HCT116 (cell line): ENCODE measurements at regions not wholly inside any gene's neighbourhood (a gene's known extent, or its start where the extent isn't known, plus 50 kb on each side); places are given as distances from the start of the nearest gene placed in this dataset.

Experiments used
- ATAC-seq: fragments of 200-7000 bp; cut with Tn5 transposase; 2 replicates; pipeline ENCODE4 v1.9.1; 2020; ENCODE audit warnings: mild to moderate bottlenecking, moderate library complexity
- BruUV-seq: library from RNA; stranded (reverse); fragments of 400-500 nt; replicated peaks from 2 replicates; lab custom pipeline; 2021; lab: Mats Ljungman, UMichigan
- CTCF ChIA-PET: fragments of 300-600 bp; sonication (Branson Sonifier 250); formaldehyde crosslinking; loops from one replicate; lab custom pipeline; 2021; ENCODE audit warnings: antibody characterized with exemption; lab: Charles Lee
- POLR2A ChIA-PET: fragments of 300-600, 350-600 bp; sonication (Branson Sonifier 250); formaldehyde crosslinking; loops from one replicate; lab custom pipeline; 2021; ENCODE audit warnings: antibody characterized with exemption; lab: Charles Lee
- RAD21 ChIA-PET, 2 experiments: fragments of 300-600 bp; sonication (Branson Sonifier 250); formaldehyde crosslinking; loops; one replicate each; lab custom pipeline; 2023; ENCODE audit warnings: low total read pairs in 2 of 2; ENCODE audit not compliant: uncharacterized antibody in 2 of 2, unreplicated experiment in 2 of 2, low non-redundant PET in 1 of 2; lab: Charles Lee
- DNase-seq: peaks from one replicate; pipeline ENCODE4 v3.0.0-alpha.2; 2010; ENCODE audit warnings: low read depth, low spot score
- H2AFZ ChIP-seq: fragments of 200-600 bp; shearing (Covaris generic), sonication (generic); 2 replicates; pipeline ENCODE4 v1.6.1; 2017; ENCODE audit warnings: low read depth, mixed run types, mixed read lengths, antibody characterized with exemption, low read length; ENCODE audit not compliant: poor library complexity, severe bottlenecking
- H3K27ac ChIP-seq: 2 replicates; pipeline ENCODE4 v1.5.1; 2012; ENCODE audit warnings: low read depth, low read length
- H3K27me3 ChIP-seq: fragments of 200-600 bp; sonication (generic); 2 replicates; pipeline ENCODE4 v1.6.1; 2016; ENCODE audit warnings: mixed run types, low read length, mixed read lengths; ENCODE audit not compliant: insufficient read depth
- H3K36me3 ChIP-seq, 2 experiments: fragments of 200-500 bp in 1 of 2; fragments of 200-600 bp in 1 of 2; sonication (Bioruptor generic) in 1 of 2; sonication (generic) in 1 of 2; 2 replicates each; pipeline versions ENCODE4 v1.5.1 to v1.6.1; 2014 to 2016; ENCODE audit warnings: low read length in 2 of 2, inconsistent platforms in 1 of 2, mixed read lengths in 1 of 2, mixed run types in 1 of 2; ENCODE audit not compliant: insufficient read depth in 2 of 2, control insufficient read depth in 1 of 2
- H3K4me1 ChIP-seq, 2 experiments: fragments of 200-600 bp in 1 of 2; sonication (generic) in 1 of 2; 2 replicates each; pipeline versions ENCODE4 v1.5.1 to v1.6.1; 2012 to 2017; ENCODE audit warnings: low read length in 2 of 2, inconsistent platforms in 1 of 2, mild to moderate bottlenecking in 1 of 2, mixed read lengths in 1 of 2, mixed run types in 1 of 2, moderate library complexity in 1 of 2; ENCODE audit not compliant: insufficient read depth in 2 of 2, control insufficient read depth in 1 of 2
- H3K4me2 ChIP-seq: fragments of 200-600 bp; sonication (generic); 2 replicates; pipeline ENCODE4 v1.6.1; 2017; ENCODE audit warnings: mixed run types, low read length, mixed read lengths
- H3K4me3 ChIP-seq, 2 experiments: fragments of 200-600 bp in 1 of 2; sonication (generic) in 1 of 2; replicated peaks in 1 of 2; 2 replicates each; pipeline ENCODE4 v1.5.1; 2011 to 2016; ENCODE audit warnings: low read length in 2 of 2, control low read depth in 1 of 2, low read depth in 1 of 2, mild to moderate bottlenecking in 1 of 2, mixed read lengths in 1 of 2, mixed run types in 1 of 2
- H3K79me2 ChIP-seq: fragments of 200-600 bp; sonication (generic); 2 replicates; pipeline ENCODE4 v1.6.1; 2017; ENCODE audit warnings: mild to moderate bottlenecking, mixed run types, low read length, moderate library complexity, mixed read lengths; ENCODE audit not compliant: insufficient read depth
- H3K9ac ChIP-seq: fragments of 200-600 bp; sonication (generic); 2 replicates; pipeline ENCODE4 v1.6.1; 2016; ENCODE audit warnings: low read length, mixed read lengths
- H3K9me2 ChIP-seq: fragments of 200-600 bp; sonication (generic), shearing (Covaris generic); 2 replicates; pipeline ENCODE4 v1.6.1; 2017; ENCODE audit warnings: mixed run types, mild to moderate bottlenecking, moderate library complexity; ENCODE audit not compliant: insufficient read depth
- H3K9me3 ChIP-seq, 2 experiments: fragments of 200-500 bp in 1 of 2; fragments of 200-600 bp in 1 of 2; sonication (Bioruptor generic) in 1 of 2; sonication (generic) in 1 of 2; 2 replicates each; pipeline ENCODE4 v1.6.1; 2014 to 2017; ENCODE audit warnings: low read length in 2 of 2, mixed read lengths in 2 of 2, inconsistent platforms in 1 of 2, low read depth in 1 of 2, mild to moderate bottlenecking in 1 of 2, mixed run types in 1 of 2, moderate library complexity in 1 of 2; ENCODE audit not compliant: control insufficient read depth in 1 of 2, insufficient read depth in 1 of 2
- H4K20me1 ChIP-seq: fragments of 200-600 bp; sonication (generic), shearing (Covaris generic); 2 replicates; pipeline ENCODE4 v1.6.1; 2017; ENCODE audit warnings: mixed run types, mild to moderate bottlenecking, moderate library complexity; ENCODE audit not compliant: insufficient read depth
- ATF3 ChIP-seq: IDR thresholded peaks from 2 replicates; pipeline ENCODE4 v1.6.1; 2012
- CEBPB ChIP-seq: IDR thresholded peaks from 2 replicates; pipeline ENCODE4 v1.6.1; 2012; ENCODE audit warnings: low read depth
- EGR1 ChIP-seq: IDR thresholded peaks from 2 replicates; pipeline ENCODE4 v1.6.1; 2012; ENCODE audit warnings: low read depth
- ELF1 ChIP-seq: IDR thresholded peaks from 2 replicates; pipeline ENCODE4 v1.6.1; 2012; ENCODE audit warnings: low read depth, borderline replicate concordance
- EZH2phosphoT487 ChIP-seq: fragments of 200-600 bp; IDR thresholded peaks from 2 replicates; pipeline ENCODE4 v1.6.1; 2018; ENCODE audit warnings: antibody characterized with exemption, borderline replicate concordance
- FOSL1 ChIP-seq: IDR thresholded peaks from 2 replicates; pipeline ENCODE4 v1.6.1; 2012; ENCODE audit warnings: low read depth
- JUND ChIP-seq: IDR thresholded peaks from 2 replicates; pipeline ENCODE4 v1.6.1; 2012
- POLR2AphosphoS5 ChIP-seq: IDR thresholded peaks from 2 replicates; pipeline ENCODE4 v1.6.1; 2011; ENCODE audit warnings: mild to moderate bottlenecking, low read depth, low read length, moderate library complexity
- RAD21 ChIP-seq: IDR thresholded peaks from 2 replicates; pipeline ENCODE4 v1.6.1; 2012; ENCODE audit warnings: low read depth, mild to moderate bottlenecking
- SRF ChIP-seq: IDR thresholded peaks from 2 replicates; pipeline ENCODE4 v1.6.1; 2012; ENCODE audit warnings: low read depth
- YY1 ChIP-seq: IDR thresholded peaks from 2 replicates; pipeline ENCODE4 v1.6.1; 2011; ENCODE audit warnings: low read length, low read depth, moderate library complexity, mild to moderate bottlenecking; ENCODE audit not compliant: insufficient replicate concordance; ENCODE audit errors: extremely low read depth
- ZFX ChIP-seq: fragments of 450-650 bp; IDR thresholded peaks from 2 replicates; pipeline ENCODE4 v1.6.1; 2017
- ZNF274 ChIP-seq: fragments of 200-500 bp; sonication (Bioruptor generic); IDR thresholded peaks from 2 replicates; pipeline ENCODE4 v1.6.1; 2014; ENCODE audit warnings: mild to moderate bottlenecking, low read depth, low read length, inconsistent platforms
- intact Hi-C: fragments of 100-400 bp; cut with micrococcal nuclease; formaldehyde crosslinking; loops from 2 replicates; pipeline ENCODE4 v1.10.0; 2022
- TF ChIP-seq, protein P1 (sequence below): IDR thresholded peaks from 2 replicates; pipeline ENCODE4 v1.6.1; 2011; ENCODE audit warnings: mild to moderate bottlenecking, low read length, moderate library complexity; ENCODE audit not compliant: insufficient replicate concordance; ENCODE audit errors: extremely low read depth
- TF ChIP-seq, protein P2 (sequence below): IDR thresholded peaks from 2 replicates; pipeline ENCODE4 v1.6.1; 2012

- DNase-seq (no peak), ATAC-seq (no peak)
- H3K4me2 ChIP-seq: no peak overlapping the region
- H3K9ac ChIP-seq: no peak overlapping the region
- H3K9me3 ChIP-seq: peaks cover 6 to 12% of the 10 kb centered on the region in 2 experiments; a peak in 3 of 4 replicates
- no peaks in the 10 kb centered on the region for H3K9me2 ChIP-seq
- intact Hi-C loops: no loop called here
- no peaks in the 10 kb centered on the region for H3K4me1 ChIP-seq
- no peaks in the 10 kb centered on the region for H3K27me3 ChIP-seq
- TF ChIP-seq FOSL1 (no peak), ATF3 (no peak), JUND (no peak), RAD21 (no peak), EZH2phosphoT487 (no peak), ZFX (no peak), ZNF274 (no peak), YY1 (no peak), SRF (no peak), EGR1 (no peak), CEBPB (no peak), POLR2AphosphoS5 (no peak), ELF1 (no peak)
- TF ChIP-seq, protein P1, sequence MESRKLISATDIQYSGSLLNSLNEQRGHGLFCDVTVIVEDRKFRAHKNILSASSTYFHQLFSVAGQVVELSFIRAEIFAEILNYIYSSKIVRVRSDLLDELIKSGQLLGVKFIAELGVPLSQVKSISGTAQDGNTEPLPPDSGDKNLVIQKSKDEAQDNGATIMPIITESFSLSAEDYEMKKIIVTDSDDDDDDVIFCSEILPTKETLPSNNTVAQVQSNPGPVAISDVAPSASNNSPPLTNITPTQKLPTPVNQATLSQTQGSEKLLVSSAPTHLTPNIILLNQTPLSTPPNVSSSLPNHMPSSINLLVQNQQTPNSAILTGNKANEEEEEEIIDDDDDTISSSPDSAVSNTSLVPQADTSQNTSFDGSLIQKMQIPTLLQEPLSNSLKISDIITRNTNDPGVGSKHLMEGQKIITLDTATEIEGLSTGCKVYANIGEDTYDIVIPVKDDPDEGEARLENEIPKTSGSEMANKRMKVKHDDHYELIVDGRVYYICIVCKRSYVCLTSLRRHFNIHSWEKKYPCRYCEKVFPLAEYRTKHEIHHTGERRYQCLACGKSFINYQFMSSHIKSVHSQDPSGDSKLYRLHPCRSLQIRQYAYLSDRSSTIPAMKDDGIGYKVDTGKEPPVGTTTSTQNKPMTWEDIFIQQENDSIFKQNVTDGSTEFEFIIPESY: no peak
- TF ChIP-seq, protein P2, sequence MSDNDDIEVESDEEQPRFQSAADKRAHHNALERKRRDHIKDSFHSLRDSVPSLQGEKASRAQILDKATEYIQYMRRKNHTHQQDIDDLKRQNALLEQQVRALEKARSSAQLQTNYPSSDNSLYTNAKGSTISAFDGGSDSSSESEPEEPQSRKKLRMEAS: no peak
- no peak overlapping the region for H3K27ac ChIP-seq
- POLR2A ChIA-PET: no interaction called here
- no peaks in the 10 kb centered on the region for H3K79me2 ChIP-seq
- no peak overlapping the region for H2AFZ ChIP-seq
- no peaks in the 10 kb centered on the region for H3K36me3 ChIP-seq
- H4K20me1 ChIP-seq: no peaks in the 10 kb centered on the region
- BruUV-seq: no TSS peak
- CTCF ChIA-PET: no interaction called here
- no peak overlapping the region for H3K4me3 ChIP-seq
- RAD21 ChIA-PET: no interaction called here
These were observed 661.7 kb upstream of the AUTS2 start for GRCh38 chr7:68936471-68937035.
